ENCODE measurements at regions not wholly inside any gene's neighbourhood (a gene's known extent, or its start where the extent isn't known, plus 50 kb on each side); places are given as distances from the start of the nearest gene placed in this dataset.

- TF ChIP-seq, protein P1, sequence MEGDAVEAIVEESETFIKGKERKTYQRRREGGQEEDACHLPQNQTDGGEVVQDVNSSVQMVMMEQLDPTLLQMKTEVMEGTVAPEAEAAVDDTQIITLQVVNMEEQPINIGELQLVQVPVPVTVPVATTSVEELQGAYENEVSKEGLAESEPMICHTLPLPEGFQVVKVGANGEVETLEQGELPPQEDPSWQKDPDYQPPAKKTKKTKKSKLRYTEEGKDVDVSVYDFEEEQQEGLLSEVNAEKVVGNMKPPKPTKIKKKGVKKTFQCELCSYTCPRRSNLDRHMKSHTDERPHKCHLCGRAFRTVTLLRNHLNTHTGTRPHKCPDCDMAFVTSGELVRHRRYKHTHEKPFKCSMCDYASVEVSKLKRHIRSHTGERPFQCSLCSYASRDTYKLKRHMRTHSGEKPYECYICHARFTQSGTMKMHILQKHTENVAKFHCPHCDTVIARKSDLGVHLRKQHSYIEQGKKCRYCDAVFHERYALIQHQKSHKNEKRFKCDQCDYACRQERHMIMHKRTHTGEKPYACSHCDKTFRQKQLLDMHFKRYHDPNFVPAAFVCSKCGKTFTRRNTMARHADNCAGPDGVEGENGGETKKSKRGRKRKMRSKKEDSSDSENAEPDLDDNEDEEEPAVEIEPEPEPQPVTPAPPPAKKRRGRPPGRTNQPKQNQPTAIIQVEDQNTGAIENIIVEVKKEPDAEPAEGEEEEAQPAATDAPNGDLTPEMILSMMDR (IDR thresholded peaks at IDR 0.05; ENCODE audit: poor library complexity, severe bottlenecking): no peak
- ATAC-seq (ENCODE audit: low read depth): no peak
These were observed 78.3 kb upstream of the KMT2C start for GRCh38 chr7:152513861-152514770.

DNA sequence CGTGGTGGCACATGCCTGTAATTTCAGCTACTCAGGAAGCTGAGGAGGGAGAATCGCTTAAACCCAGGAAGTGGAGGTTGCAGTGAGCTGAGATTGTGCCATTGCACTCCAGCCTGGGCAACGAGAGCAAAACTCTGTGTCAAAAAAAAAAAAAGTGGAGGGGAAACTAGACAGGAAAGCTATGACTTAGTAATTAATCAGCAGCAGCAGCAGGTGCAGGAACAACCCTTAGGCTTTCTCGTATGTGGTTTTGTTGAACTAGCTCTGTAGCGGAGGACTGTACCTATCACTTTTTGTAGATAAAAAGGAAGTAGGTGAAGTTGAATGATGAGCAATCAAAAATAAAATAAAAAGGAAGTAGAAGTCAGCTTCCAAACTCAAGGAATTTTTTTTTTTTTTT is 76.9 kb upstream of the KMT2C start:
- Histone ChIP-seq H3K27ac (ENCODE audit: poor library complexity, severe bottlenecking) (no peak overlapping the region), H3K27me3 (ENCODE audit: insufficient read depth, poor library complexity, severe bottlenecking) (no peaks in the 10 kb centered on the region), H3K4me1 (ENCODE audit: insufficient read depth, poor library complexity, severe bottlenecking) (no peaks in the 10 kb centered on the region), H3K4me3 (ENCODE audit: severe bottlenecking) (no peak overlapping the region), H3K36me3 (ENCODE audit: low read depth) (no peaks in the 10 kb centered on the region), H3K9me3 (ENCODE audit: severe bottlenecking) (no peaks in the 10 kb centered on the region)
- DNase-seq (ENCODE audit: low spot score) (no peak), ATAC-seq (ENCODE audit: low read depth) (peak; percentile 65)
- TF ChIP-seq, protein P1 (IDR thresholded peaks at IDR 0.05; ENCODE audit: poor library complexity, severe bottlenecking): no peak

More at GRCh38 chr7:152513861-152514770, 78.3 kb upstream of the KMT2C start:
- H3K27me3 ChIP-seq (ENCODE audit: insufficient read depth, poor library complexity, severe bottlenecking): no peaks in the 10 kb centered on the region
- DNase-seq (ENCODE audit: low spot score): no peak
- no peak overlapping the region for H3K27ac ChIP-seq (ENCODE audit: poor library complexity, severe bottlenecking)
- H3K4me1 ChIP-seq (ENCODE audit: insufficient read depth, poor library complexity, severe bottlenecking): no peaks in the 10 kb centered on the region
- no peaks in the 10 kb centered on the region for H3K36me3 ChIP-seq (ENCODE audit: low read depth)
- no peaks in the 10 kb centered on the region for H3K9me3 ChIP-seq (ENCODE audit: severe bottlenecking)
- no peak overlapping the region for H3K4me3 ChIP-seq (ENCODE audit: severe bottlenecking)

DNA sequence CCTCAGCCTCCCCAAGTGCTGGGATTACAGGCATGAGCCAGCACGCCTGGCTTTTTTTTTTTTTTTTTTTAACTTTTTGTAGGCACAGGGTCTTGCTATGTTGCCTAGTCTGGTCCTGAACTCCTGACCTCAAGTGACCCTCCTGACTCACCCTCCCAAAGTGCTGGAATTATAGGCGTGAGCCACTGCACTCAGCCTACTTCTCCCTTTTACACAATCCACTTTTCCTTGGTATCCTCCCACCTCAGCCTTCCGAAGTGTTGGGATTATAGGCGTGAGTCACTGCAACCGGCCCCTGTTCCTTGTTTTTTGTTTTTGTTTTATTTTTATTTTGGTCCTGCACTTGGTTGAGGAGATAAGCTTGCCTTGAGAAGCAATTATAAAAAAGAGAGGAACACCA is 75.9 kb upstream of the KMT2C start:
- DNase-seq (ENCODE audit: low spot score) (no peak), ATAC-seq (ENCODE audit: low read depth) (peak; percentile 45; the same call in 1 of the 3 replicates)
- TF ChIP-seq, protein P1 (IDR thresholded peaks at IDR 0.05; ENCODE audit: poor library complexity, severe bottlenecking): no peak

DNA sequence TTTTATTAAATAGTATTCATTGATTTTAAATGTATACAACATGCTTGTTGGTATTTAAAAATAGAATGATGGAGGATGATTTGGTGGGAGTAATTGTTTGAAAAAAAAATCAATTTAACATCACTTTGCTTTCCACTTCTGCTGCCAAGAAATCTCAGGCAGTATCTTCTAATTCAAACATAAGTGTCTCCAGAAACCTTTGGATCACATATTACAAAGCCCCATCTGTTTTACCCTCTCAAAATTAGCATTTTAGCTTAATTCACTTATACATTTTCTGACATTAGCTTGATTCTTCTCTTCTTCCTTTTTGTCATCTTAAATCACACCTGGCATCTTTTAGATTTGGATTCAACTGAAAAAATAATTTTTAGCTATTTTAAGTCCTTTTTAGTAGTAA is 72.9 kb upstream of the KMT2C start:
- TF ChIP-seq, protein P1 (IDR thresholded peaks at IDR 0.05; ENCODE audit: poor library complexity, severe bottlenecking): no peak

More for the DNA sequence above, 75.9 kb upstream of the KMT2C start:
- Histone ChIP-seq H3K9me3 (ENCODE audit: severe bottlenecking) (no peaks in the 10 kb centered on the region), H3K4me1 (ENCODE audit: insufficient read depth, poor library complexity, severe bottlenecking) (no peaks in the 10 kb centered on the region), H3K27me3 (ENCODE audit: insufficient read depth, poor library complexity, severe bottlenecking) (no peaks in the 10 kb centered on the region), H3K36me3 (ENCODE audit: low read depth) (no peaks in the 10 kb centered on the region), H3K4me3 (ENCODE audit: severe bottlenecking) (no peak overlapping the region), H3K27ac (ENCODE audit: poor library complexity, severe bottlenecking) (no peak overlapping the region)

GRCh38 chr7:152505606-152506005 is 69.8 kb upstream of the KMT2C start:
- Histone ChIP-seq H3K27ac (ENCODE audit: poor library complexity, severe bottlenecking) (no peak overlapping the region), H3K27me3 (ENCODE audit: insufficient read depth, poor library complexity, severe bottlenecking) (no peaks in the 10 kb centered on the region), H3K4me3 (ENCODE audit: severe bottlenecking) (no peak overlapping the region), H3K4me1 (ENCODE audit: insufficient read depth, poor library complexity, severe bottlenecking) (no peaks in the 10 kb centered on the region), H3K9me3 (ENCODE audit: severe bottlenecking) (no peaks in the 10 kb centered on the region), H3K36me3 (ENCODE audit: low read depth) (no peaks in the 10 kb centered on the region)
- TF ChIP-seq, protein P1 (IDR thresholded peaks at IDR 0.05; ENCODE audit: poor library complexity, severe bottlenecking): no peak
- ATAC-seq (ENCODE audit: low read depth) (no peak), DNase-seq (ENCODE audit: low spot score) (no peak)

More for the DNA sequence above, 72.9 kb upstream of the KMT2C start:
- Histone ChIP-seq H3K9me3 (ENCODE audit: severe bottlenecking) (no peaks in the 10 kb centered on the region), H3K4me1 (ENCODE audit: insufficient read depth, poor library complexity, severe bottlenecking) (no peaks in the 10 kb centered on the region), H3K27me3 (ENCODE audit: insufficient read depth, poor library complexity, severe bottlenecking) (no peaks in the 10 kb centered on the region), H3K4me3 (ENCODE audit: severe bottlenecking) (no peak overlapping the region), H3K36me3 (ENCODE audit: low read depth) (no peaks in the 10 kb centered on the region), H3K27ac (ENCODE audit: poor library complexity, severe bottlenecking) (no peak overlapping the region)
- no peak for ATAC-seq (ENCODE audit: low read depth)
- no peak for DNase-seq (ENCODE audit: low spot score)
